ENCODE measurements at regions not wholly inside any gene's neighbourhood (a gene's known extent, or its start where the extent isn't known, plus 50 kb on each side); places are given as distances from the start of the nearest gene placed in this dataset.

DNA sequence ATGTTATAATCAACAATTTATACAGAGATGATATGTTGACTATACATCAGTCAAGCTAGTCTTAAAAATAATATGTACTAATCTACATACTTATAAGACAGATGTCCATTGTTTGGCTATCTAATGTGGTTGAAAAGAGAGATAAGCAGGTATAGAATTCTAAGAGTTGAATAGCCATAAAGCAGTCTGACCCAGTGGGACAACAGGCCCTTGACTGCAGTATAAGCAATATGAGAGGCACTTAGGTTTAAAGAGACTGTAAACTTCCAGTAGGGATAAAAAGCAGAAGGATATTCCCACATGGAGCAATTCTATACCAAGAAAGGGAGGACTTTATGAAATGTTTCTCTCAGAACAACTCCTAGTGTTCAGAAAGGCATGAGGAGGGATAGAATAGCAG is 139.3 kb downstream of the ELAPOR2 start:
- TF ChIP-seq POLR2A (IDR thresholded peaks at IDR 0.05; ENCODE audit: low read depth, low read length): no peak
- FAIRE-seq: no peak
- no peak for DNase-seq (ENCODE audit: insufficient read length, low spot score)

DNA sequence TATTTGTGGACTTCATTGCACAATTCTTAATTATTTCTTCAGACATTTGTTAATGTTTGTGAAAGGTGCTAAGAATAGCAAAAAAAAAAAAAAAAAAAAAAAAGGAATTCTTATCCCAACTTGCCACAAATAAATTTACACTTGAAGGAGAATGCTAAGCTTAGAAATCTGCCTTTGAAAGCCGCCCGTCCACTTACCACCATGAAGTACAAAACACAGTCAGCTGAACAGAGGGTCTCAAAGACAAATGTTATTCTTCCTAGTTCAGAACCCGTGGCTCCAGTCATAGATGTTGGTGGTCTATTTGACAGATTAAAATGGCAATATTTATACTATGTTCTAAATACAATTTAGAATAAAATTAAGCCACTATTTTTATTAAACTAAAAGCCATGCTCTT is 141.2 kb downstream of the ELAPOR2 start:
- TF ChIP-seq POLR2A (IDR thresholded peaks at IDR 0.05; ENCODE audit: low read depth, low read length): no peak
- DNase-seq (ENCODE audit: insufficient read length, low spot score) (no peak), FAIRE-seq (no peak)

DNA sequence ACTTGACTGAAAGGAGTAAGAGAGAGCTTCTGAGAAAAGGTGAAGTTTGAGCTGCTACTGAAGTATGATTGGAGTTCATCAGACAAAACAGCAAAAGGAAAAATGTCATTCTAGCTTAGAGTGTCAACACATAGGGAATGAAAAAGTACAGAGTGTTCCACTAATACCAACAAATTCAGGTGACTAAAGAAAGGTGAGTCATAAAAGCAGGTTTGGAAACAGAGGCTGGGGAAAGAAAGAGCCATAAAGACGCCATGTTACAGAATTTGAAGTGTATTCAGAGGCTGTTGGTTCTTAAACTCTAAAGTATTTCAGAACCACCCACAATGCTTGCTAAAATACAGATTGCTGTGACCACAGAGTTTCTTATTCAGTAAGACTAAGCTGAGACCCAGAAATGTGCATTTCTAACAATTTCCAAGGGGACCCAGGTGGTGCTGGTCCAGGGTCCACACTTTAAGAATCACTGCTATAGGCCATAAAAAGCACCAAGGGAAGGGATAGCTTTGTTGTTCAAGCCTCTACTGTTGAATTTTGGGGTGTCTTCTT is 143.1 kb downstream of the ELAPOR2 start:
- FAIRE-seq (no peak), DNase-seq (ENCODE audit: insufficient read length, low spot score) (no peak)
- TF ChIP-seq POLR2A (IDR thresholded peaks at IDR 0.05; ENCODE audit: low read depth, low read length): no peak

DNA sequence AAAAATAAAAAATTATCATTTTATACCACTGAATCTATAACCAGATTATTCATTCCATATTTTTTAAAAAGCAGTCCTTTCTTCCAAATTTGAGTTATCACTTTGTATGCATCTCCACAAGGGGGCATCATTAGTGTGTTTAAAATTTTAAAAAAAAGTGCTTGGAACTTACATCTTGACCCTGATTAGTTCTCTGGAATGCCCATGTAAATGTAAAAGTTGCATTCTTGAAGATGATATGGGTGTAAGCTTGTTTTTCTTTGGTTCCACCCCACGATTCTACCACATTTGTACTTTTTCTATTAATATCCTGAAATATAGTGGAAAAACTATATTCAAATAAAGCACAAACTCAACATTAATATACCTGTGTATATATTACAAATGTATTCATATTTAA is 144.9 kb downstream of the ELAPOR2 start:
- FAIRE-seq (no peak), DNase-seq (ENCODE audit: insufficient read length, low spot score) (no peak)
- no peak for TF ChIP-seq POLR2A (IDR thresholded peaks at IDR 0.05; ENCODE audit: low read depth, low read length)

All from H54 (cell line).